SU-DHL-6 (cell line): ENCODE measurements at regions not wholly inside any gene's neighbourhood (a gene's known extent, or its start where the extent isn't known, plus 50 kb on each side); places are given as distances from the start of the nearest gene placed in this dataset.
"Not testable (repeated sequence)": the region's sequence is repeated elsewhere in the genome, so short reads cannot be mapped to it uniquely, and the experiment has no call there.

Experiments used
- CTCF ChIP-seq: fragments of 200-600 bp; sonication (generic); IDR thresholded peaks from one replicate; pipeline ENCODE4 v1.5.1; 2017; ENCODE audit warnings: antibody characterized with exemption, mild to moderate bottlenecking, low read length, moderate library complexity; ENCODE audit not compliant: insufficient read depth, poor library complexity, severe bottlenecking
- EZH2phosphoT487 ChIP-seq: fragments of 200-600 bp; sonication (generic), shearing (Covaris generic); conservative IDR thresholded peaks from 2 replicates; pipeline ENCODE4 v1.6.1; 2018; ENCODE audit warnings: mild to moderate bottlenecking, antibody characterized with exemption, low read length, moderate library complexity, mixed read lengths

GRCh38 chr1:143714913-143715312 is 256.9 kb downstream of the FAM72C start:
- TF ChIP-seq EZH2phosphoT487, CTCF: not testable (repeated sequence)
